ENCODE measurements at regions not wholly inside any gene's neighbourhood (a gene's known extent, or its start where the extent isn't known, plus 50 kb on each side); places are given as distances from the start of the nearest gene placed in this dataset.

GRCh38 chr12:118611295-118611694, 234.9 kb downstream of the SUDS3 start:
- no peak for DNase-seq

GRCh38 chr12:118611770-118612169, 235.4 kb downstream of the SUDS3 start:
- DNase-seq, result no peak

DNA sequence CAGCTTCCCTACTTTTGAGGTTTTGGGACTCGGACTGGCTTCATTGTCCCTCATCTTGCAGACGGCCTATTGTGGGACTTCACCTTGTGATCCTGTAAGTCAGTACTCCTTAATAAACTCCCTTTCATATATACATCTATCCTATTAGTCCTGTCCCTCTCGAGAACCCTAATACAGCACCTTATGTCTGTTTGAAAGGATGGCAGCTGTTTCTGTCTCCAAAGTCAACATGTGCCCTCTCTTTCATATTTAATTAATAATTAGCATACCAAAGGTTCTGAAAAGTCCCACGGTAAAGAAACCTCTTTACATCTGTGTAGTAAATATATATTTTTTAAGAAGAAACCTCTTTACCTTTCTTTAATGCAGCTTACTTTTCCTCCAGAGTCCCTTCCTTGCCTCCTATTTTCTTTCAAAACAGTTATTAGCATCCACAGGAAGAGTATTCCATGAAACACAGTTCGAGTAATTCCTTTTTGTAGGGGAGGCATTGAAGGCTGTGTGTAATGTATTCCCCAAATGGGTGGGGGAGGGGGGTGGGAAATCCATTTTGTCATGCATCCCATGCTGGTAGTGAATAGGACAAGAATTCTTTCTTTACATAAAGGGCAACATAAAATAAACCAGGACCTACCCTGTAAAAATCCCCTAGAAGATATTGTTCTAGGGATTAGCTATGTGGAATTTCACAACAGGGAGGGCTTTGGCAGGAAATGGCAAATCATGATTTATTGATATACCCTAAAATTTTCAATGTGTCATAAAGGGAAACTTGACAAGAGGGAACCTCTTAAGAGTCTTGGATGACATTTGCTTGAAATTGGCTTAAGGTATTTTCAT, 241.5 kb downstream of the SUDS3 start:
- DNase-seq, result no peak

- no peak for DNase-seq
Measured at GRCh38 chr12:118618695-118619094, 242.3 kb downstream of the SUDS3 start.

DNA sequence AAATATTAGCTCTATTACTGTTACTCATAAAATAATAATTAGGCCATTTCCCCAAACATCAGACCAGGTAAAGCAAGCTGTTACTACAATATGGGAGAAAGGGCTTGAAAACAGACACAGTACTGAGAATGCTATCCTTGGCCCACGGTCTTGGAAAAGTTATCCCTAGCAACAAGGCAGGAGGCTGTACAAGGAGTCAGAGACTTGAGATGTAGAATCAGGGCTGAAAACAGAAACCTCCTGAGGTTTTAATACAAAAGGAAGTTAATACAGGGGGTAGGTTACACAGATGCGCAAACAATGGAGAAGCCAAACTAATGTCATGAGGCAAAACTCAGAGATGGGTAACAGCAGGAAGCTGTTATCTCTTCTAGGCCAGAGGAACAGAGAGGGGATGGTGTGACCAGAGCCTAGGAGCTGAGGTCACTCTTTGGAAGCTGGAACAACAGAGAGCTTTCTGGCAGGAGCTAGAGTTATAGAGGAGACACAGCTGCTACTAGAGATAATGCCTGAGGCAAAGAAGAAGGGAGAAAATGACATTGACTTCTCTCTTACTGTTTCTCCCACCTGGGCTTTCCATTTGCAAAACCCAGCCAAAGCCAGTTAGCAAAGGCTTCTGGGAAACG, 248.8 kb downstream of the SUDS3 start:
- DNase-seq, result no peak

GRCh38 chr12:118633071-118633470, 256.7 kb downstream of the SUDS3 start:
- no peak for DNase-seq

DNA sequence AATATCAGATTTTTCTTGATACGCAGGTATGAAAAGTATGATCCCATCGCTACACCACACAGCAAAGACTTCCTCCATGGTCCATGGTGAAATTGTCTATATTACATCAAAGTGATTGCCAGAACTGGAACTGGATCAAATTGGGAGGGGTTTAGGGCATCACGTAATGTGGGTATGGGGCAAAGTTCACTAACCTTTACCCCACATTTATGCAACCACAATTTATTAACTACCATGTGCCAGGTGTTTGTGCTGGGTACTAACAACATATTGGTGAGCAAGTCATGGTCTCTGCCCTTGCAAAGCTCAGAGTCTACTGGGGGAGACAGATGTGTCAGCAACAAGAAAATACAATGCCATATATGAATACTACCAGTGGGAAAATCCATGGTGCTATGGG, 258.9 kb downstream of the SUDS3 start:
- no peak for DNase-seq

GRCh38 chr12:118637767-118638370, 261.5 kb downstream of the SUDS3 start:
- DNase-seq, result no peak

GRCh38 chr12:118641249-118641648, 264.9 kb downstream of the SUDS3 start:
- DNase-seq, result no peak

- DNase-seq, result no peak
Measured at GRCh38 chr12:118645219-118645618, 268.9 kb downstream of the SUDS3 start.

DNA sequence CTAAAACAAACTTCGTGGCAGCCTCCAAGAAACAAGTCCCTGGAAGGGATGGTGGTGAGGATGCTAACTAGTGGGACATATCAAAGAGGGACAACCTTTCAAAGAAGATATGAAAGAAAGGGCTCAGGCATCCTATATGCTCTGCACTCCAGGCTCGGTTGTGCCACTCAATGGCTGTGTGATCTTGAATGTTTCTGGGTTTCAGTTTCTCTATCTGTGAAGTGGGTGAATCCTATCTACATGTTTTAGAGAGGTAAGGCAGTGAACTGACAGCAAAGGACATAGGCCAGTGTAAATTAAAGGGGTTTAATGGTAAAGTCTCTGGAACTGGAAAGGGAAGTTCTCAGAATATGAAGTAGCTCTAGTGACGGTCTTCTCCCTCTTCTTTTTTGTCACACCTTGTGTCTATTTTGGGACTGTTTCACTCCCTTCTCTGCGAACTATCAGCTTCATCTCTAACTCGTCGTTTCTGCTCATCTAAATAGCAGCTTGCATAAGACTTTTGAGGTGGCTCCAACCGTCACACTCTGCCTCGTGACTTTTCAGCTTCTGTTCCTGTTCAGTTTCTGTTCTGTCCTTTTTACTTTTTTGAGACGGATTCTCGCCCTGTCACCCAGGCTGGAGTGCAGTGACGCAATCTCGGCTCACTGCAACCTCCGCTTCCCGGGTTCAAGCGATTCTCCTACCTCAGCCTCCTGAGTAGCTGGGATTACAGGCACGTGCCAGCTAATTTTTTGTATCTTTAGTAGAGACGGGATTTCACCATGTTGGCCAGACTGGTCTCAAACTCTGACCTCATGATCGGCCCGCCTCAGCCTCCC, 273.6 kb downstream of the SUDS3 start:
- no peak for DNase-seq

GRCh38 chr12:118650586-118650960, 274.2 kb downstream of the SUDS3 start:
- no peak for DNase-seq

GRCh38 chr12:118651487-118651886, 275.1 kb downstream of the SUDS3 start:
- DNase-seq, result no peak

GRCh38 chr12:118655588-118655987, 279.2 kb downstream of the SUDS3 start:
- DNase-seq, result no peak

- DNase-seq, result no peak
Measured at GRCh38 chr12:118680356-118680963, 300.9 kb upstream of the SRRM4 start.

- DNase-seq, result no peak
Measured at GRCh38 chr12:118682656-118683055, 298.7 kb upstream of the SRRM4 start.

DNA sequence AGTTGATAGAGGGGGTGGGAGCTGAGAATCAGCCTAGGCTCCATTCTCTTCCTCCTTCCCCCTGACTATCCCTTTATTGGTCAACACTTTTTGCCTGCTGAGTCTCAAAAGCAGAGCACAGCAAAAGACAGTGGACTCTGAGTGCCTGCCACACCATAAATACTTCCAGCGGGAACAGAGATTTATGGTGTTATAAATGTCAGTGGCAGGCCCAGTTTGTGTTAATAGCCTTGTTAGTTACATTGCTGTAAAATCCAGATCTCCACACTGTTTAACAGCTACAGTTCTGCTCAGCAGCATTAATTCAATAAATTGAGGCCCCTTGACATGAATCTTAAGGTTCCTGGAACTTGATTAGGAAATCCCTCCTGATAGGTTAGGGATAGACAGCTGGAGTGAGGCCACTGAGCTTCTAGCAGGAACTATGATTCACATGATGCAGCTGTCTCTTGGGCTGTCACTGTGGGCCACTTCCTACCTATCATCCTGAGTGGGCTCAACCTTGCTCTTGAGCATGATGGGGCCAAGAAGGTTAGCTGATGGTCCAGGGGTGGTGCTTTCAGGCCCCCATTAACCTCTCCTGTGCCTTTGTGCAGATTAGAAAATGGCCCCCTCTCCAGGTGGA, 295.2 kb upstream of the SRRM4 start:
- no peak for DNase-seq

GRCh38 chr12:118689793-118690192, 291.5 kb upstream of the SRRM4 start:
- no peak for DNase-seq

- DNase-seq, result no peak
Measured at GRCh38 chr12:118690506-118690905, 290.8 kb upstream of the SRRM4 start.

DNA sequence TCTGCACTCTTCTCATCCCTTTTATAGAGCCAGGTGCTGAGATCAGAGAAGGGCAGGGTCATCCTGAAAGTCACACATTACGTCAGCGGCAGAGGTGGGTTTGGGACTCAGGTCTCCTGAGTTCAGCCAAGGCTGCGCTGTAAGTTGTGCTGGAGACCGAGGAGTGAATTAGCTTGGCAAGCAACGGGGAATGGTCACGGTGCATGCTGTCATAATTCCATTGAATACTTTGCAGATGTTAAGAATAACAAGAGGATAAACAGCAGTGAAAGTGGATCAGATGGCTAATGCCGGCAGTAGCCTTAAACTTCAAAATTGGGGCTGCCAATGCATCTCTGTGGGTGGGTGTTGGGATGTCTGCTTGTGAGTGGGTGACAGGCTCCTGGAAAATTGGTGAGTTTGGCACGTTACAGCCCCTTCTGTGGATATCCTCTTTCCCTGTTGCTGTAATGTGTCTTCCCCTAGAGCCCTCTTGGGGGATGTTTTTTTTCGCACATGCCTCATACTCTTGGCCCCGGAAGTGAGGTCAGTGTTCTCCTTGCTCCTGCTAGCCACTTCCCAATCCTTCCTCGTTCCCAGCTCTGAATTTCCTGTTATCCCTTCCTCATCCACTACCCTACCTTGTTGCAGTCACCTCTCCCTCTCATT, 287.1 kb upstream of the SRRM4 start:
- no peak for DNase-seq

GRCh38 chr12:118704527-118705241, 276.7 kb upstream of the SRRM4 start:
- DNase-seq, result no peak
